ENCODE measurements at regions not wholly inside any gene's neighbourhood (a gene's known extent, or its start where the extent isn't known, plus 50 kb on each side); places are given as distances from the start of the nearest gene placed in this dataset.

DNA sequence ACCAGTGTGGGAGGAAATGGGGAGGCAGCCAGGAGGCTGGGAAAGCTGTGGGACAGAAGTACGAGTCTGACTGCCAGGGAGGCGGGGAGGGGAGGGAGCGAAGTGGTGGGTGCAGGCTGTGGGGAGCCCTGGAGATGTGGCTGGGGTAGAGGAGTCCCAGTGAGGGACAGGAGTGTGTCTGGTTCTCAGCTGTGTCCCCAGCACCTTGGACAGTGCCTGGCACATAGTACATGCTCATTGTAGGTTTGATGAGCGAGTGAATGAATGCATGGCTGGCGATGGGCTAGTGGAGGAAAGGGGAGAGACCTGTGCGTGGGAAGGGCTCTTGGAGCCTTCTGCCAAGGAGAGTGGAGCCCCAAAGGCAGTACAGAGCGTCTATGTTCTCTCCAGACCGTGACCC lies 104.1 kb downstream of the SIK1 start:
- in situ Hi-C loops (cut with HindIII; ENCODE audit: low sequenced_read_pairs): no loop called here
- DNase-seq (ENCODE audit: low read depth): no peak
- no peak overlapping the region for H3K4me3 ChIP-seq (ENCODE audit: low read depth, low read length)
- TF ChIP-seq CTCF (IDR thresholded peaks at IDR 0.05; ENCODE audit: low read depth, low read length, missing control alignments): no peak

GRCh38 chr21:43322311-43322710 lies 104.6 kb downstream of the SIK1 start:
- in situ Hi-C loops (cut with HindIII; ENCODE audit: low sequenced_read_pairs): no loop called here
- TF ChIP-seq CTCF (IDR thresholded peaks at IDR 0.05; ENCODE audit: low read depth, low read length, missing control alignments): no peak
- no peak for DNase-seq (ENCODE audit: low read depth)
- H3K4me3 ChIP-seq (ENCODE audit: low read depth, low read length): no peak overlapping the region

DNA sequence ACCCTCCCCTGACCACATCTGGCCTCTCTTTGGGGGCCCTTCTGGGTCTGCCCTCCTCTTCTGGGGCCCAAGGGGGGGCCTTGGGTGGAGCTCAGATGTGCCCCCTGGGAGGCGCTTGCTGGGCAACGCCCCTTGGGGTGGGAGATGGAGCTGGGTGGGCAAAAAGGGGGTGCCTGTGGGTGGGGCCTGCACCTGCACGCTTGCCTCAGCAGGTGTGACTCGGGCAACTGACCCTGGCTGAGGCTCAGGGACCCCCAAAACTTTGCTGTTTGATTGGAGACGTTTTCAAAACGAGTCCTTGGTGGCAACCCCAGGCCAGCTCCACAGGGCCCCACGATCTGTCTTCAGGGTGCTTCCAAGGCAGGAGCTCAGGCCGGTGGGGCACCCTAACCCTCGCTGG lies 105.3 kb downstream of the SIK1 start:
- no peak overlapping the region for H3K4me3 ChIP-seq (ENCODE audit: low read depth, low read length)
- no peak for DNase-seq (ENCODE audit: low read depth)
- TF ChIP-seq CTCF (IDR thresholded peaks at IDR 0.05; ENCODE audit: low read depth, low read length, missing control alignments): no peak
- in situ Hi-C loops (cut with HindIII; ENCODE audit: low sequenced_read_pairs): no loop called here

GRCh38 chr21:43321111-43321510 lies 105.8 kb downstream of the SIK1 start:
- in situ Hi-C loops (cut with HindIII; ENCODE audit: low sequenced_read_pairs): no loop called here
- DNase-seq (ENCODE audit: low read depth): no peak
- no peak for TF ChIP-seq CTCF (IDR thresholded peaks at IDR 0.05; ENCODE audit: low read depth, low read length, missing control alignments)
- H3K4me3 ChIP-seq (ENCODE audit: low read depth, low read length): no peak overlapping the region

- in situ Hi-C loops (cut with HindIII; ENCODE audit: low sequenced_read_pairs): no loop called here
- TF ChIP-seq CTCF (IDR thresholded peaks at IDR 0.05; ENCODE audit: low read depth, low read length, missing control alignments): no peak
- H3K4me3 ChIP-seq (ENCODE audit: low read depth, low read length): no peak overlapping the region
Observed at GRCh38 chr21:43320526-43320925, 106.4 kb downstream of the SIK1 start.

DNA sequence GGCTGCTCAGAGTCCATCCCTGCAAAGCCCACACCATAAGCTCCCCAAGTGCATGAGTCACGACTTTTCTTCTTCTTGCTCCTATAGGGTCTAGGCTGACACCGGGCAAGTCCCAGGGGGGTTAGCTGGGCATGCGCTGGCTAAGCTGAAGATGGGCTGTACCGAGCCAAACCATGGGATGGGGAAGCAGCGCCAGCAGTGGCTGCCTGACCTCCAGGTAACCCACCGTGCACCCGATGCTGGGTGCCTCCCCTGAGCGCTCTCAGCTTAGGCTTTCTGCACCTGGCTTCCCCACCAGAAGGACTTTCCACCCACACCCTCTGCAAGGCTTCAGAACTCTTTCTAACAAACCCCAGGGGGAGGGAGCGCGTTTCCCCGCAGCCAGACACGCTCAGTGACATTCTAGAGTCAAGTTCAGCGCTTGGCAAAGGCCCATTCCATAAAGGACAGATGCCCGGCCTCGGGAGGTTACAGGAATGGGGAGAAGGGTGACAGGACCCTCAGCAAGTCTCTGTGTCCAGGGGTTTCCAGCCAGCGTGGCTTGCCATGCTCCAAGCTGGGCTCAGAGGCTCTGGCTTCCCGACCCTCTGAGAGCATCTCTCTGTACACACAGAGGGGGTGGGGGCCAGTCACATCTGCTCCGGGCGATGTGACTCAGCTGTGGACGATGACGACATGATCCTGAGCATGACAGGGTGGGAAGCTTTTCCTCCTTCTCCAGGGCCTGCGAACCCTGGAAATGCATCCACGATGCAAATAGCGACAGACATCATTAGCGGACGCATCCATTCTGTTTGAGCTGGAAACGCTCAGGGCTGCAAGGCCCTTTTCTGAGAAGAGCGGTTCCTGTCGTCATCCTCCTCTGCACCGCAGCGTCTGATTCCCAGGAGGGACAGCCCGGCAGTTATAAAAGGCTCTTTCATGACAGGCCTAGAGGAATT lies 107.8 kb downstream of the SIK1 start:
- DNase-seq (ENCODE audit: low read depth): no peak

More at GRCh38 chr21:43320526-43320925, 106.4 kb downstream of the SIK1 start:
- no peak for DNase-seq (ENCODE audit: low read depth)

More for the DNA sequence above, 107.8 kb downstream of the SIK1 start:
- in situ Hi-C loops (cut with HindIII; ENCODE audit: low sequenced_read_pairs): no loop called here
- no peak for TF ChIP-seq CTCF (IDR thresholded peaks at IDR 0.05; ENCODE audit: low read depth, low read length, missing control alignments)
- no peak overlapping the region for H3K4me3 ChIP-seq (ENCODE audit: low read depth, low read length)
